ENCODE measurements at regions not wholly inside any gene's neighbourhood (a gene's known extent, or its start where the extent isn't known, plus 50 kb on each side); places are given as distances from the start of the nearest gene placed in this dataset.
"Not testable (repeated sequence)": the region's sequence is repeated elsewhere in the genome, so short reads cannot be mapped to it uniquely, and the experiment has no call there.

DNA sequence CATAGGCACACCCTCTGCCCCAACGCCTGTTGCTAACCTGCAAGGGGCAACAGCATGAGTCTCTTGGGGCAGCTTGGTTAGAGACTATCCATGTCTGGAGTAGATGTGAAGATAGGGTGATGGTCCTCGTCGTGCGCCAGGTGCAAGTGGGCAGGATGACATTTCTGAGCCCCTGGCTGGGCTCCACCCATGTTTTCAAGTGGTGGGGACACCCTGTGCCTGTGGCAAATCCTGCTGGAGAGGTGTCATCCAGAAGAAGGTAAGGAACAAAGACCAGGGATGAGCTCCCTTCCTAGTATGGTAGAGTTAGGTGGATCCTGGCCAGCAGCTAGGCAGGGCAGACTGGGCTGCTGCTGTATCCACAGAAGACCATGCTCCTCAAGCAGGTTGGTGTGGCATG is 152.6 kb downstream of the ABHD5 start:
- Histone ChIP-seq H3K79me2 (ENCODE audit: low read length) (no peaks in the 10 kb centered on the region), H3K9me2 (replicated peaks; ENCODE audit: insufficient read depth, low read length) (no peaks in the 10 kb centered on the region), H3K36me3 (ENCODE audit: insufficient read depth, low read length) (no peaks in the 10 kb centered on the region), H3K4me2 (ENCODE audit: low read depth, low read length, poor library complexity, severe bottlenecking) (no peak overlapping the region), H3K27ac (ENCODE audit: low read length) (no peak overlapping the region), H4K20me1 (ENCODE audit: insufficient read depth, low read depth, low read length) (no peaks in the 10 kb centered on the region), H3K9me3 (ENCODE audit: low read length) (no peaks in the 10 kb centered on the region), H3K4me3 (ENCODE audit: low read length) (no peak overlapping the region), H3K4me1 (ENCODE audit: low read length) (no peaks in the 10 kb centered on the region), H2AFZ (ENCODE audit: low read length) (no peak overlapping the region), H3K27me3 (ENCODE audit: low read length) (no peaks in the 10 kb centered on the region), H3K9ac (ENCODE audit: low read length) (no peak overlapping the region)
- DNase-seq = peak; percentile 10

DNA sequence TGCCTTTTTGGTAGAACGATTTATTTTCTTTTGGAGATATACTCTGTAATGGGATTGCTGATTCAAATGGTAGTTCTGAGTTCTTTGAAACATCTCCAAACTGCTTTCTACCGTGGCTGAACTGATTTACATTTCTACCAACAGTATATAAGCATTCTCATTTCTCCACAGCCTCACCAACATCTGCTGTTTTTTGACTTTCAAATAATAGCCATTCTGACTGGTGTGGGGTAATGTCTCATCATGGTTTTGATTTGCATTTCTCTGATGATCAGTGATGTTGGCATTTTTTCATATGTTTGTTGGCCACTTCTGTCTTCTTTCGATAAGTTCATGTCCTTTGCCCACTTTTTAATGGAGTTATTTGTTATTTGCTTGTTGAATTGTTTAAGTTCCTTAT is 154.0 kb downstream of the ABHD5 start:
- H3K4me3 ChIP-seq (ENCODE audit: low read length) = no peak overlapping the region
- H3K4me2 ChIP-seq (ENCODE audit: low read depth, low read length, poor library complexity, severe bottlenecking) = no peak overlapping the region
- H3K36me3 ChIP-seq (ENCODE audit: insufficient read depth, low read length) = no peaks in the 10 kb centered on the region
- no peaks in the 10 kb centered on the region for H4K20me1 ChIP-seq (ENCODE audit: insufficient read depth, low read depth, low read length)
- H3K79me2 ChIP-seq (ENCODE audit: low read length) = no peaks in the 10 kb centered on the region
- H3K9ac ChIP-seq (ENCODE audit: low read length) = no peak overlapping the region
- H3K9me3 ChIP-seq (ENCODE audit: low read length) = peaks cover 4% of the 10 kb centered on the region; the same call in 1 of the 2 replicates
- no peak overlapping the region for H3K27ac ChIP-seq (ENCODE audit: low read length)
- H2AFZ ChIP-seq (ENCODE audit: low read length) = no peak overlapping the region
- no peaks in the 10 kb centered on the region for H3K27me3 ChIP-seq (ENCODE audit: low read length)
- H3K4me1 ChIP-seq (ENCODE audit: low read length) = no peaks in the 10 kb centered on the region
- peak; percentile 38 for DNase-seq
- no peaks in the 10 kb centered on the region for H3K9me2 ChIP-seq (replicated peaks; ENCODE audit: insufficient read depth, low read length)

DNA sequence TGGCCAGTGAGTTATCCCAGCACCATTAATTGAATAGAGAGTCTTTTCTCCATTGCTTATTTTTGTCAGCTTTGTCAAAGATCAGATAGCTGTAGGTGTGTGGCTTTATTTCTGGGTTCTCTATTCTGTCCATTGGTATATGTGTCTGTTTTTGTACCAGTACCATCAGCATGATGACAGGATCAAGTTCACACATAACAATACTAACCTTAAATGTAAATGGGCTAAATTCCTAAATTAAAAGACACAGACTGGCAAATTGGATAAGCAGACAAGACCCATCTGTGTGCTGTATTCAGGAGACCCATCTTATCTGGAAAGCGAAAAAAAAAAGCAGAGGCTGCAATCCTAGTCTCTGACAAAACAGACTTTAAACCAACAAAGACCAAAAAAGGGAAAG is 154.8 kb downstream of the ABHD5 start:
- not testable (repeated sequence) for H3K9me2 ChIP-seq (replicated peaks; ENCODE audit: insufficient read depth, low read length); H3K79me2 ChIP-seq (ENCODE audit: low read length); H3K27me3 ChIP-seq (ENCODE audit: low read length); H2AFZ ChIP-seq (ENCODE audit: low read length); H3K4me2 ChIP-seq (ENCODE audit: low read depth, low read length, poor library complexity, severe bottlenecking); DNase-seq; H3K27ac ChIP-seq (ENCODE audit: low read length); H3K4me3 ChIP-seq (ENCODE audit: low read length); H3K9me3 ChIP-seq (ENCODE audit: low read length); H3K36me3 ChIP-seq (ENCODE audit: insufficient read depth, low read length); H3K4me1 ChIP-seq (ENCODE audit: low read length); H4K20me1 ChIP-seq (ENCODE audit: insufficient read depth, low read depth, low read length); H3K9ac ChIP-seq (ENCODE audit: low read length)

DNA sequence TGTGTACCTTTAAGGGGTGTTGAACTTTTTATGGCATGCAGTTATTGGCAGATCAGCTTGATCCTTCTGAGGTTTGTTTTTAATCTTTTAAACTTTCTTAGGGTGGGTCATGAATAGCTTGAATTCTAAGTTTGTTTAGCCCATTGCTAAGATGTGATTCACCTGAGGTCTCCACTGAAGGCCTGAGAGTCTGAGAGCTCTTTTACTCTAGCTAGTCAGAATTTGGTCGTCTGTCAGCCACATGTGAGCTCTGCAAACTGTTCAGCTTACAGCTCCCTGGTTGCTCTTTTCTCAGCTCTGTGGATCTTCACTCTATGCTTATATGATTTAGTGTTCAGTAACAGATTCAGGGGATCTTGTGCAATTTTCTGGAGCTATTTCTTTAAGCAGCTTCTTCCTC is 161.3 kb downstream of the ABHD5 start:
- Histone ChIP-seq H3K36me3 (ENCODE audit: insufficient read depth, low read length) (no peaks in the 10 kb centered on the region), H2AFZ (ENCODE audit: low read length) (no peak overlapping the region), H3K4me2 (ENCODE audit: low read depth, low read length, poor library complexity, severe bottlenecking) (no peak overlapping the region), H3K4me1 (ENCODE audit: low read length) (peaks cover 6% of the 10 kb centered on the region; the same call in 1 of the 2 replicates), H4K20me1 (ENCODE audit: insufficient read depth, low read depth, low read length) (no peaks in the 10 kb centered on the region), H3K4me3 (ENCODE audit: low read length) (no peak overlapping the region), H3K79me2 (ENCODE audit: low read length) (no peaks in the 10 kb centered on the region), H3K9me2 (replicated peaks; ENCODE audit: insufficient read depth, low read length) (no peaks in the 10 kb centered on the region), H3K27me3 (ENCODE audit: low read length) (no peaks in the 10 kb centered on the region), H3K27ac (ENCODE audit: low read length) (no peak overlapping the region), H3K9me3 (ENCODE audit: low read length) (peaks cover 4% of the 10 kb centered on the region; the same call in 1 of the 2 replicates), H3K9ac (ENCODE audit: low read length) (no peak overlapping the region)
- peak; percentile 24 for DNase-seq

DNA sequence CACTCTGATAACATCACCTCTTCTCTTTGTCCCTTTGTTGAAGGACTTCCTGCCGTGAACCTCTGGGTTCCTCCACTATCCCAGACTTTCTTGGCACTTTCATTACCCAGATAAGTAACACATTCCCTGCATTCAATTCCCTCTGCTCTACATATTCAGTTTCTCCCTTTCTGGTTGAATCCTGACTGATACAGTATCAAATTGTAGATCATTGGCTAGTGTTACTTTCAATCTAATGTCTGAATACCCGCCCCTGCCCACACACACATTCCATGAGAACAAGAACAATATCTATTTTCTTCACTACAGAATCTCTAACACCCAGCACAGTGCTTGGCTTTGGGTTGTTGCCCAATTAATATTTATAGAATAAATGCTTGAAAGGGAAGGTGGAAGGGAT is 163.5 kb downstream of the ABHD5 start:
- Histone ChIP-seq H3K4me1 (ENCODE audit: low read length) (peaks cover 13% of the 10 kb centered on the region; the same call in 1 of the 2 replicates), H3K9me2 (replicated peaks; ENCODE audit: insufficient read depth, low read length) (no peaks in the 10 kb centered on the region), H3K36me3 (ENCODE audit: insufficient read depth, low read length) (no peaks in the 10 kb centered on the region), H3K4me2 (ENCODE audit: low read depth, low read length, poor library complexity, severe bottlenecking) (no peak overlapping the region), H3K79me2 (ENCODE audit: low read length) (no peaks in the 10 kb centered on the region), H2AFZ (ENCODE audit: low read length) (no peak overlapping the region), H4K20me1 (ENCODE audit: insufficient read depth, low read depth, low read length) (no peaks in the 10 kb centered on the region), H3K9me3 (ENCODE audit: low read length) (peaks cover 4% of the 10 kb centered on the region; the same call in 1 of the 2 replicates), H3K9ac (ENCODE audit: low read length) (no peak overlapping the region), H3K4me3 (ENCODE audit: low read length) (no peak overlapping the region), H3K27me3 (ENCODE audit: low read length) (no peaks in the 10 kb centered on the region), H3K27ac (ENCODE audit: low read length) (no peak overlapping the region)
- no peak for DNase-seq

DNA sequence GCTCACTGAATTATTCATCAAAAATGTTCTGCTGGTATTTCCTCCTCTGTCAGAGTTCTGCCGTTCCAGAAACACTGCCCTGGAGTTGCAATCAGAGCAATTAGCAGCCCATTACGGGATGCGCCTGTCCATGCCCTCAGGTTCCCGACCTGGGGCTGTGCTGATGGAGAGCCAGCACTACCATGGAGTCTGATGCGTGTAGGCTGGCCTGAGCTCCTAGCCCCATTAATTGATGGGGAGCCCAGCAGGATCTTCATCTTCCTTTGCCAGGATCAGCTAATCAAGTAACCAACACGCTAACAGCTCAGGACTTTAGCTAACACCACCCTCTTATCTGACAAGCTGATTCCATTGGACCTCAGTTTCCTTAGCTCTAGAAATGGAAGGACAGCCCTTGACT is 164.2 kb downstream of the ABHD5 start:
- Histone ChIP-seq H3K4me3 (ENCODE audit: low read length) (no peak overlapping the region), H3K9ac (ENCODE audit: low read length) (no peak overlapping the region), H3K36me3 (ENCODE audit: insufficient read depth, low read length) (no peaks in the 10 kb centered on the region), H3K27ac (ENCODE audit: low read length) (no peak overlapping the region), H2AFZ (ENCODE audit: low read length) (no peak overlapping the region), H3K79me2 (ENCODE audit: low read length) (no peaks in the 10 kb centered on the region), H3K4me2 (ENCODE audit: low read depth, low read length, poor library complexity, severe bottlenecking) (no peak overlapping the region), H3K9me3 (ENCODE audit: low read length) (no peaks in the 10 kb centered on the region), H4K20me1 (ENCODE audit: insufficient read depth, low read depth, low read length) (no peaks in the 10 kb centered on the region), H3K4me1 (ENCODE audit: low read length) (peaks cover 13% of the 10 kb centered on the region; the same call in 1 of the 2 replicates), H3K27me3 (ENCODE audit: low read length) (no peaks in the 10 kb centered on the region), H3K9me2 (replicated peaks; ENCODE audit: insufficient read depth, low read length) (no peaks in the 10 kb centered on the region)
- no peak for DNase-seq

DNA sequence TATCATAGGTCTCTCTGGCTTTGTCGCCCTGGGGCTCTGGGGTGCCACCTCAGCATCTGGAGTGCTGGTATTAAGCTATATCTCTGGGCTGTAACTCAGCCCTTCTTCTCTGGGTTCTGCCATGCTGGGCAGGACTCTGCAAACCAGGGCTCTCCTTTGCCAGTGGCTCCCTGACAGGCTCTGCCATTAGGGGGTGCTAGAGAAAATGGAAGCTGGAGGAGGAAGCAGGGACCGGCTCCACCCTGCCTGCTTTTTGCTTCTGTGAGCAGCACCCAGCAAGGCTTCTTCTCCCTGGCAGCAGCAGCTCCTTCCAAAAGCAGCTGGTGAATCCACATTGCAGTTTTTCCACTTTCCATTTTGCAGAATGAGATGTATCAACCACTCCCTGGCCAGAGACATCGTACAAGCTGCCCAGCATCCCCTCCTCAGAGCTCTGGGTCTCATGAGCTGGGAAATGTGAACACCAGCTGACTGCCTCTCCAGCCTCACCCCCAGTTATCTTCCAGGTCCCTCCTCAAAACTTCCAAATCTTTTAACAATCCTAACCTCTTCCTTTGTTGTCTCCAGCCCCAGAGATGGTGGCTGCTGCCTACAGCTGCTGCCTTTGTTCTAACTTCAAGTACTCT is 165.0 kb downstream of the ABHD5 start:
- no peak overlapping the region for H3K9ac ChIP-seq (ENCODE audit: low read length)
- DNase-seq = peak; percentile 94
- no peaks in the 10 kb centered on the region for H4K20me1 ChIP-seq (ENCODE audit: insufficient read depth, low read depth, low read length)
- H3K9me3 ChIP-seq (ENCODE audit: low read length) = no peaks in the 10 kb centered on the region
- no peak overlapping the region for H3K4me2 ChIP-seq (ENCODE audit: low read depth, low read length, poor library complexity, severe bottlenecking)
- H3K27me3 ChIP-seq (ENCODE audit: low read length) = no peaks in the 10 kb centered on the region
- no peak overlapping the region for H2AFZ ChIP-seq (ENCODE audit: low read length)
- H3K27ac ChIP-seq (ENCODE audit: low read length) = no peak overlapping the region
- no peaks in the 10 kb centered on the region for H3K9me2 ChIP-seq (replicated peaks; ENCODE audit: insufficient read depth, low read length)
- H3K36me3 ChIP-seq (ENCODE audit: insufficient read depth, low read length) = no peaks in the 10 kb centered on the region
- no peak overlapping the region for H3K4me3 ChIP-seq (ENCODE audit: low read length)
- H3K79me2 ChIP-seq (ENCODE audit: low read length) = no peaks in the 10 kb centered on the region
- peaks cover 13% of the 10 kb centered on the region; the same call in 1 of the 2 replicates for H3K4me1 ChIP-seq (ENCODE audit: low read length)

DNA sequence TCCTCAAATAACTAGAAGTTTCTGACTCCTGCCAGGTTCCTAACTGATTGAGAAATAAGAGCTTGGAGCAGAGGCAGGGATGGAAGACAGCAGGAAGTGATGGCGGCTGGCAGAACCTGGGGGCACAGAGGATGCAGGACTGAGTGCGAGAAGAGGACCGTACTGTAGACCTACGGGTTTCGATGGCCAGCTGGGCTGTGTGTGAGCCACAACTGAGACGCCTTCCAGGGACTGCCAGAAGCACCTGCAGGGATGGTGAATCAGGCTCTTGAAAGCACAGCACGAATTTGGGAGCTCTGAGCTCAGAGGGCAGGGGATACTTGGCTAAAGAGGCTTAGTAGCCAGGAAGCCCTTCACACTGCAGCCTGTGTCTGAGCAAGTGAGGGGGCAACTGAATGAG is 165.6 kb downstream of the ABHD5 start:
- Histone ChIP-seq H3K36me3 (ENCODE audit: insufficient read depth, low read length) (no peaks in the 10 kb centered on the region), H3K79me2 (ENCODE audit: low read length) (no peaks in the 10 kb centered on the region), H3K4me2 (ENCODE audit: low read depth, low read length, poor library complexity, severe bottlenecking) (no peak overlapping the region), H3K4me1 (ENCODE audit: low read length) (peaks cover 13% of the 10 kb centered on the region; the same call in 1 of the 2 replicates), H4K20me1 (ENCODE audit: insufficient read depth, low read depth, low read length) (no peaks in the 10 kb centered on the region), H3K9ac (ENCODE audit: low read length) (no peak overlapping the region), H3K27ac (ENCODE audit: low read length) (no peak overlapping the region), H3K27me3 (ENCODE audit: low read length) (no peaks in the 10 kb centered on the region), H3K4me3 (ENCODE audit: low read length) (no peak overlapping the region), H2AFZ (ENCODE audit: low read length) (no peak overlapping the region), H3K9me3 (ENCODE audit: low read length) (no peaks in the 10 kb centered on the region), H3K9me2 (replicated peaks; ENCODE audit: insufficient read depth, low read length) (no peaks in the 10 kb centered on the region)
- peak; percentile 36 for DNase-seq

Measured in Karpas-422 (cell line).